Nephron progenitor cell (in vitro differentiated cells): ENCODE measurements at regions not wholly inside any gene's neighbourhood (a gene's known extent, or its start where the extent isn't known, plus 50 kb on each side); places are given as distances from the start of the nearest gene placed in this dataset.

ENCODE experiments used
- DNase-seq: peaks from one replicate; pipeline ENCODE4 v3.0.0; 2021
- H3K27ac Mint-ChIP-seq: 2 replicates; pipeline ENCODE4 v1.8.0; 2021; ENCODE audit warnings: mild to moderate bottlenecking, moderate library complexity, mixed read lengths
- H3K27me3 Mint-ChIP-seq: 2 replicates; pipeline ENCODE4 v1.8.0; 2021; ENCODE audit warnings: mild to moderate bottlenecking, low read depth, mixed read lengths; ENCODE audit not compliant: poor library complexity
- H3K36me3 Mint-ChIP-seq: 2 replicates; pipeline ENCODE4 v1.8.0; 2021; ENCODE audit warnings: low read depth, mixed read lengths
- H3K4me1 Mint-ChIP-seq: 2 replicates; pipeline ENCODE4 v1.8.0; 2021; ENCODE audit warnings: mixed read lengths
- H3K4me3 Mint-ChIP-seq: 2 replicates; pipeline ENCODE4 v1.8.0; 2021; ENCODE audit warnings: mild to moderate bottlenecking, moderate library complexity, mixed read lengths
- H3K9me3 Mint-ChIP-seq: 2 replicates; pipeline ENCODE4 v1.8.0; 2021; ENCODE audit warnings: mild to moderate bottlenecking, moderate library complexity, mixed read lengths
- TF ChIP-seq, protein P1 (sequence below): fragments of 200-600 bp; sonication (generic); IDR thresholded peaks from 2 replicates; pipeline ENCODE4 v1.5.0; 2021; ENCODE audit warnings: antibody characterized with exemption

GRCh38 chr22:47259990-47260389 lies 497.5 kb downstream of the TBC1D22A start:
- peaks cover 5% of the 10 kb centered on the region for H3K36me3 Mint-ChIP-seq
- H3K27ac Mint-ChIP-seq = no peak overlapping the region
- no peak overlapping the region for H3K4me3 Mint-ChIP-seq
- TF ChIP-seq, protein P1, sequence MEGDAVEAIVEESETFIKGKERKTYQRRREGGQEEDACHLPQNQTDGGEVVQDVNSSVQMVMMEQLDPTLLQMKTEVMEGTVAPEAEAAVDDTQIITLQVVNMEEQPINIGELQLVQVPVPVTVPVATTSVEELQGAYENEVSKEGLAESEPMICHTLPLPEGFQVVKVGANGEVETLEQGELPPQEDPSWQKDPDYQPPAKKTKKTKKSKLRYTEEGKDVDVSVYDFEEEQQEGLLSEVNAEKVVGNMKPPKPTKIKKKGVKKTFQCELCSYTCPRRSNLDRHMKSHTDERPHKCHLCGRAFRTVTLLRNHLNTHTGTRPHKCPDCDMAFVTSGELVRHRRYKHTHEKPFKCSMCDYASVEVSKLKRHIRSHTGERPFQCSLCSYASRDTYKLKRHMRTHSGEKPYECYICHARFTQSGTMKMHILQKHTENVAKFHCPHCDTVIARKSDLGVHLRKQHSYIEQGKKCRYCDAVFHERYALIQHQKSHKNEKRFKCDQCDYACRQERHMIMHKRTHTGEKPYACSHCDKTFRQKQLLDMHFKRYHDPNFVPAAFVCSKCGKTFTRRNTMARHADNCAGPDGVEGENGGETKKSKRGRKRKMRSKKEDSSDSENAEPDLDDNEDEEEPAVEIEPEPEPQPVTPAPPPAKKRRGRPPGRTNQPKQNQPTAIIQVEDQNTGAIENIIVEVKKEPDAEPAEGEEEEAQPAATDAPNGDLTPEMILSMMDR = no peak
- no peak for DNase-seq
- peaks cover 11% of the 10 kb centered on the region for H3K27me3 Mint-ChIP-seq
- H3K4me1 Mint-ChIP-seq = no peaks in the 10 kb centered on the region
- peaks cover 75% of the 10 kb centered on the region for H3K9me3 Mint-ChIP-seq

DNA sequence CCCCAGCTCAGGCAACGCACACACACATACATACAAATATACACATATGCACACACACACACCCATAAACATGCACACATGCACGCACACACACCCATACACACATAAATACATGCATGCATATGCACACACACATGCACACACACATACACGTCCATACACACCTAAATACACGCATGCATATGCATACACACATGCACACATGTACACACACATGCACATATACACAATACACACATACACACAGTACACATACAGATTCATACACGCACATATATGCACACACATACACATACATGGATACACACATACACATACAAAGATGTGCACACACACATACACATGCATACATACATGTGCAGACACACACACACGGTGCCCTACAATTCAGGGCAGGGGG lies 496.6 kb downstream of the TBC1D22A start:
- H3K4me1 Mint-ChIP-seq = no peaks in the 10 kb centered on the region
- no peak for DNase-seq
- peaks cover 11% of the 10 kb centered on the region for H3K27me3 Mint-ChIP-seq
- peaks cover 5% of the 10 kb centered on the region for H3K36me3 Mint-ChIP-seq
- TF ChIP-seq, protein P1 = no peak
- H3K4me3 Mint-ChIP-seq = no peak overlapping the region
- H3K9me3 Mint-ChIP-seq = peaks cover 73% of the 10 kb centered on the region
- H3K27ac Mint-ChIP-seq = no peak overlapping the region

- Mint-ChIP-seq H3K27me3 (peaks cover 11% of the 10 kb centered on the region), H3K4me3 (no peak overlapping the region), H3K9me3 (peaks cover 73% of the 10 kb centered on the region), H3K27ac (no peak overlapping the region), H3K36me3 (peaks cover 5% of the 10 kb centered on the region), H3K4me1 (no peaks in the 10 kb centered on the region)
- no peak for DNase-seq
- TF ChIP-seq, protein P1 = no peak
These were observed 495.5 kb downstream of the TBC1D22A start for GRCh38 chr22:47257976-47258375.

GRCh38 chr22:47257566-47257965 lies 495.1 kb downstream of the TBC1D22A start:
- DNase-seq = no peak
- H3K9me3 Mint-ChIP-seq = peaks cover 73% of the 10 kb centered on the region
- no peak overlapping the region for H3K4me3 Mint-ChIP-seq
- peaks cover 11% of the 10 kb centered on the region for H3K27me3 Mint-ChIP-seq
- no peak overlapping the region for H3K27ac Mint-ChIP-seq
- no peaks in the 10 kb centered on the region for H3K4me1 Mint-ChIP-seq
- H3K36me3 Mint-ChIP-seq = peaks cover 5% of the 10 kb centered on the region
- TF ChIP-seq, protein P1 = no peak

DNA sequence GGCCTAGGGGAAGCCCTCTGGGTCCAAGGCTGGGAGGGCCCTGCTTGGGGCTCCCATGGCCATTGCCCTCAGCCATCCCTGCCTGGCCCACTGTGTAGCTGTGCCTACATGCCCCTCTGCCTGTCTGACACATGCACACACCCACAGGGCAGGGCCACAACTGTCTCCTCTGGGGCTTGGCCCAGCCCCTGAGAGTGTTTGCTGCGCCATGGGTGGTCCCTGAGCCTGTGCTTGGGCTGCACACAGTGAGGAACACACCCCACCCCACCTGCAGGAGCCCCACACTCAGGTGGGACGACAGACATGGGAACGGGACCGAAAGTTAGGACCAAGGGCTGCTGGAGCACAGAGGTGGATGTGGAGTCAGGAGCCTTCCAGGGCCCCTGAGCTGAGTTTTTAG lies 489.5 kb downstream of the TBC1D22A start:
- peaks cover 8% of the 10 kb centered on the region for H3K27me3 Mint-ChIP-seq
- H3K27ac Mint-ChIP-seq = no peak overlapping the region
- no peaks in the 10 kb centered on the region for H3K36me3 Mint-ChIP-seq
- H3K4me1 Mint-ChIP-seq = no peaks in the 10 kb centered on the region
- H3K4me3 Mint-ChIP-seq = no peak overlapping the region
- peaks cover 78% of the 10 kb centered on the region for H3K9me3 Mint-ChIP-seq
- DNase-seq = no peak
- TF ChIP-seq, protein P1 = no peak

DNA sequence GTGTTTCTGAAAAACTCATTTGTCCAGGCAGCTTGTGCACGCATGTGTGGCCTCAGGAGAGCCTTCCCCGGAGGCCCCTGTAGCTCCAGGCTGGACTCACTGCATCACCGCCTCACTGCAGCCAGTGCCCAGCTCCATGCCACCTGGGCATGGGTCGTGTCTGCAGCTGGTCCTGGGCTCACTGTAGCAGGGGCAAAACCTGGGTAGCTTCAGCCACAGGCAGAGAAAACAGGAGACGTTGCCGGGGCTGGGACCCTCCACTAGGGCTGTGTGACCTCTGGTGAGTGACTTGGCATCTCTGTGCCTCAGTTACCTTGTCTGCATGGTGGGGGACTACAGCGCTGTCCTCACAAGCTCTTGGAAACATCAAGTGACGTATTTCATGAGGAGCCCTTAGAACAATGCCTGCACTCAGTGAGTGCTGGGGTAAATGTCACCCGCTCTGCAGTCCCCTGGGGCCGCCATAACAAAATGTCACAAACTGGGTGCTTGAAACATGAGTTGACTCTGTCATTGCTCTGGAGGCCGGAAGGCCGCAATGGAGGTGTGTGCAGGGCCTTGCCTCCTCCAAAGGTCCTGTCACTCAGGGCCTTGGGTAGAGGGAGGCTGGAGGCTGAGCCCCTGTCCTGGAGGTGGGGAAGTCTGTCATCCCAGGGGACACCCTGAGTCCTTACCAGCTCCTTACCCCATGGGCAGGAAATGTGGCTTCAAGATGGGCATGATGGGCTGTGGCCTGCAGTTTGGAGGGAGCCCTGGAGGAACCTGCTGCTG lies 488.7 kb downstream of the TBC1D22A start:
- DNase-seq = no peak
- H3K27me3 Mint-ChIP-seq = peaks cover 15% of the 10 kb centered on the region
- H3K27ac Mint-ChIP-seq = no peak overlapping the region
- peaks cover 79% of the 10 kb centered on the region for H3K9me3 Mint-ChIP-seq
- H3K36me3 Mint-ChIP-seq = no peaks in the 10 kb centered on the region
- H3K4me1 Mint-ChIP-seq = no peaks in the 10 kb centered on the region
- TF ChIP-seq, protein P1 = no peak
- no peak overlapping the region for H3K4me3 Mint-ChIP-seq
